Gastrocnemius medialis (tissue), 4 donors: ENCODE measurements at regions not wholly inside any gene's neighbourhood (a gene's known extent, or its start where the extent isn't known, plus 50 kb on each side); places are given as distances from the start of the nearest gene placed in this dataset.

Experiments used
- ATAC-seq, 2 donors: fragments of 150-250 bp; one replicate each; pipeline ENCODE4 v1.9.1; 2016
- DNase-seq, 2 donors: peaks; one replicate each; pipeline ENCODE4 v3.0.0-alpha.2; 2019
- H3K27ac ChIP-seq, 4 donors: fragments of 200-600 bp; sonication (generic); 1 replicate in 1 of 4; 2 replicates in 3 of 4; pipeline ENCODE4 v1.5.1; 2016 to 2018; ENCODE audit warnings: mild to moderate bottlenecking in 2 of 4, moderate library complexity in 1 of 4
- H3K27me3 ChIP-seq, 3 donors: fragments of 200-600 bp; sonication (generic) in 2 of 3; 1 replicate in 1 of 3; 2 replicates in 2 of 3; pipeline versions ENCODE4 v1.5.1 to v1.6.0; 2016 to 2019; ENCODE audit warnings: mild to moderate bottlenecking in 1 of 3, moderate library complexity in 1 of 3
- H3K36me3 ChIP-seq, 2 donors: fragments of 200-600 bp; sonication (generic) in 1 of 2; one replicate each; pipeline ENCODE4 v1.5.1; 2017 to 2018
- H3K4me1 ChIP-seq, 2 donors: fragments of 200-600 bp; sonication (generic) in 1 of 2; one replicate each; pipeline ENCODE4 v1.5.1; 2016 to 2017; ENCODE audit warnings: mild to moderate bottlenecking in 2 of 2
- H3K4me3 ChIP-seq, 4 donors: fragments of 200-600 bp; sonication (generic) in 3 of 4; 1 replicate in 1 of 4; 2 replicates in 3 of 4; pipeline ENCODE4 v1.5.1; 2016 to 2019; ENCODE audit warnings: mild to moderate bottlenecking in 2 of 4
- H3K9me3 ChIP-seq, 3 donors: fragments of 200-600 bp; sonication (generic) in 2 of 3; 1 replicate in 1 of 3; 2 replicates in 2 of 3; pipeline ENCODE4 v1.5.1; 2016 to 2019
- CTCF ChIP-seq, 5 experiments: fragments of 450-650 bp in 3 of 5; fragments of 200-600 bp in 2 of 5; sonication (generic) in 2 of 5; IDR thresholded peaks in 4 of 5; conservative IDR thresholded peaks in 1 of 5; 1 replicate in 4 of 5; 2 replicates in 1 of 5; pipeline ENCODE4 v1.5.1; 2016 to 2019; ENCODE audit warnings: antibody characterized with exemption in 5 of 5, mild to moderate bottlenecking in 3 of 5, moderate library complexity in 3 of 5
- POLR2A ChIP-seq, 2 donors: fragments of 450-650 bp; IDR thresholded peaks; one replicate each; pipeline ENCODE4 v1.6.1; 2017; ENCODE audit warnings: antibody characterized with exemption in 2 of 2, mild to moderate bottlenecking in 2 of 2, moderate library complexity in 2 of 2
- in situ Hi-C, 4 donors: fragments of 200-750 bp; cut with MboI; loops; one replicate each; pipeline versions ENCODE4 v1.15.0 to v1.8.0; 2017; ENCODE audit warnings: low sequenced_read_pairs in 4 of 4
- intact Hi-C: fragments of 100-400 bp; cut with DNase I; formaldehyde crosslinking; loops from one replicate; pipeline ENCODE4 v1.15.1; 2023; ENCODE audit warnings: low total_unique reads

- ATAC-seq (no peak), DNase-seq (no peak)
- H3K9me3 ChIP-seq: no peaks in the 10 kb centered on the region
- no peak for TF ChIP-seq CTCF (IDR thresholded peaks at IDR 0.05 in 4 of 5, conservative IDR thresholded peaks at IDR 0.05 in 1 of 5)
- no peaks in the 10 kb centered on the region for H3K4me1 ChIP-seq
- intact Hi-C loops: no loop called here
- H3K4me3 ChIP-seq: no peak overlapping the region
- H3K27ac ChIP-seq: no peak overlapping the region
- no peaks in the 10 kb centered on the region for H3K36me3 ChIP-seq
- H3K27me3 ChIP-seq: no peaks in the 10 kb centered on the region
- in situ Hi-C loops: no loop called here
These were observed 1025.1 kb upstream of the C9orf72 start for GRCh38 chr9:28598408-28598807.

GRCh38 chr9:28600226-28600625 is 1026.9 kb upstream of the C9orf72 start:
- no peaks in the 10 kb centered on the region for H3K36me3 ChIP-seq
- ATAC-seq: no peak
- TF ChIP-seq POLR2A (IDR thresholded peaks at IDR 0.05) (no peak), CTCF (IDR thresholded peaks at IDR 0.05 in 4 of 5, conservative IDR thresholded peaks at IDR 0.05 in 1 of 5) (no peak)
- intact Hi-C loops (no loop called here), in situ Hi-C loops (no loop called here)
- H3K27ac ChIP-seq: no peak overlapping the region
- H3K4me1 ChIP-seq: no peaks in the 10 kb centered on the region
- no peaks in the 10 kb centered on the region for H3K9me3 ChIP-seq
- no peak overlapping the region for H3K4me3 ChIP-seq
- H3K27me3 ChIP-seq: no peaks in the 10 kb centered on the region
- no peak for DNase-seq

- DNase-seq (no peak), ATAC-seq (no peak)
- Histone ChIP-seq H3K9me3 (no peaks in the 10 kb centered on the region), H3K4me3 (no peak overlapping the region), H3K27ac (no peak overlapping the region), H3K36me3 (no peaks in the 10 kb centered on the region), H3K4me1 (no peaks in the 10 kb centered on the region), H3K27me3 (no peaks in the 10 kb centered on the region)
- no peak for TF ChIP-seq CTCF (IDR thresholded peaks at IDR 0.05 in 4 of 5, conservative IDR thresholded peaks at IDR 0.05 in 1 of 5)
- TF ChIP-seq POLR2A (IDR thresholded peaks at IDR 0.05): no peak
- in situ Hi-C loops (no loop called here), intact Hi-C loops (no loop called here)
These were observed 1034.6 kb upstream of the C9orf72 start for GRCh38 chr9:28607843-28608242.

GRCh38 chr9:28610339-28610738 is 1037.1 kb upstream of the C9orf72 start:
- in situ Hi-C loops: no loop called here
- Histone ChIP-seq H3K4me1 (no peaks in the 10 kb centered on the region), H3K9me3 (no peaks in the 10 kb centered on the region), H3K27ac (no peak overlapping the region), H3K36me3 (no peaks in the 10 kb centered on the region), H3K27me3 (no peaks in the 10 kb centered on the region), H3K4me3 (no peak overlapping the region)
- DNase-seq (no peak), ATAC-seq (no peak)
- intact Hi-C loops: no loop called here
- TF ChIP-seq POLR2A (IDR thresholded peaks at IDR 0.05) (no peak), CTCF (IDR thresholded peaks at IDR 0.05 in 4 of 5, conservative IDR thresholded peaks at IDR 0.05 in 1 of 5) (no peak)

- in situ Hi-C loops: no loop called here
- ATAC-seq: no peak
- no peaks in the 10 kb centered on the region for H3K4me1 ChIP-seq
These were observed 1043.0 kb upstream of the C9orf72 start for GRCh38 chr9:28616310-28616709.

More at GRCh38 chr9:28616310-28616709, 1043.0 kb upstream of the C9orf72 start:
- Histone ChIP-seq H3K36me3 (no peaks in the 10 kb centered on the region), H3K27ac (no peak overlapping the region), H3K4me3 (no peak overlapping the region), H3K27me3 (no peaks in the 10 kb centered on the region), H3K9me3 (no peaks in the 10 kb centered on the region)
- DNase-seq: no peak
- TF ChIP-seq CTCF (IDR thresholded peaks at IDR 0.05 in 4 of 5, conservative IDR thresholded peaks at IDR 0.05 in 1 of 5) (no peak), POLR2A (IDR thresholded peaks at IDR 0.05) (no peak)
- intact Hi-C loops: no loop called here
